ENCODE measurements at regions not wholly inside any gene's neighbourhood (a gene's known extent, or its start where the extent isn't known, plus 50 kb on each side); places are given as distances from the start of the nearest gene placed in this dataset.
"Not testable (repeated sequence)": the region's sequence is repeated elsewhere in the genome, so short reads cannot be mapped to it uniquely, and the experiment has no call there.

DNA sequence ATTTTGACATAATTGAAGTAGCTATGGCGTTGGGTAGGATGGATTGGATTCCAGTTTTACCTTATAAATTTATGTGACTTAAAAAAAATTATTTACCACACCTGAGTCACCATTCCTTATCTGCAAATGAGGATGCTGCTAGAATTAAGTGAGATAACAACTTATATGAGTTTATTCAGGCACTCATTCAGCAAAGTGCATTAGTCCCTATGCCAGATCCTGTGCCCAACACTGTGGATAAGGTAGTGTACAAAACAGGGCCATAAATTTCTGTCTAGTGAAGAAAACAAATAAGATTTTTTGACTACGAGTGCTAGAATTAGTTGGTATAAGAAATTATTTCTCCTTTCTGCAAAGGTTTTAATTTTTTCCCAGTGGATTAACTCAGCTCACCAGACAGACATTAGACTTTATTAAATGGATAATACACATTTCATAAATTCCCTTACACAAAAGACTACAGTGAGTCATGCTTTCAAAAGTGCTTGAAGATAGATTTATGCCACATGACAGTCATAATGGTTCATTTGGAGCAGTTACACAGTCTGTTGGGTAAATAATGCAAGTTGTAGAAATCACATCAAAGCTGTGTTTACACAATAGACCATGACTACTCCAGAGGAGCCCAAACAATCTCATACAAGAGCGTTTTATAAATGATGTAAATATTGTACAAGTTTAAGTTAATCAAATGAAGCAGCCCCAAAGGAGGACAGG is 129.9 kb upstream of the TGFBR2 start:
- no peak for DNase-seq

DNA sequence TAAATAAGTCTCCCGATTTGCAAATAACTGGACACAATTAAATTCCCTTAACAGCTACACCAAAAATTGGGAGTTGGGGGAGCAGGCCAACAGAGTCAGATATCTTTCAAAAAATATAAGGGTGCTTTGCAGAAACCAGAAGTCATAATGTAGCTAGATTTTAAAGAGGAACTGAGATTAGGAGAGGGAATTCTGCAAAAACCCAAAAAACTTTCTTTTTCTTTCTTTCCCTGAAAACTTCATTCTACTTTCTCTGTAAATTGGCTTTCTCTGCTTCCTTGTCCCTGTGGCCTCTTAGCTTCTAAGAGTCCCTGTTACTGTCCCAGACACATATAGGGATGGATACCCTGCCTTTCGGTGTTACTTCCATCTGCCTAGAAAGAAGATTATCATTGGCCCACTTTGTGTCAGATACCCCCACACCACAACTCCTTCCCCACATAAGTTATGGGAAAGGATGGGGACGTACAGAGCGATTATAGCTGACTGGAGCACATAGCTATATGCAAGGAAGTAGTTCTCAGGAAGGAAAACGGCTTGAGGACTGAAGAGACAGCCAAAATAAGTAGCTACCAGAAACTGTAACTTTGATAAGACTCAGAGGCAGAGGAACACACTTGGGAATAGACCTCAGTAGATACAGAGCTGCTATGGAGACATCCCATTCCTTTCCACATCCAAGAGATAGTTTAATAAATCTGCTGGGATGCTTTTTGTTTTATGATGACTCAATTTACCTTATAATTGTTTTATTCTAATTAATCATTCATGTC is 129.1 kb upstream of the TGFBR2 start:
- no peak for DNase-seq

DNA sequence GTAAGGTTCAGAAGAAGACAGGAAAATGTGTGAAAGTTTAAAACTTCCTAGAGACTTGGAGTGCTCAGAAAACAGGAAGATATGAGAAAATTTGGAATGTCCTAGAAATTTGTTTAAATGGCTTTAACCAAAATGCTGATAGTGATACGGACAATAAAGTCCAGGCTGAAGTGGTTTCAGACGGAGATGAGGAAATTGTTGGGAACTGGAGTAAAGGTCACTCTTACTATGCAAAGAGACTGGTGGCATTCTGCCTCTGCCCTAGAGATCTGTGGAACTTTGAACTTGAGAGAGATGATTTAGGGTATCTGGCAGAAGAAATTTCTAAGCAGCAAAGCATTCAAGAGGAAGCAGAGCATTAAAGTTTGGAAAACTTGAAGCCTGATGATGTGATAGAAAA is 126.7 kb upstream of the TGFBR2 start:
- not testable (repeated sequence) for DNase-seq

DNA sequence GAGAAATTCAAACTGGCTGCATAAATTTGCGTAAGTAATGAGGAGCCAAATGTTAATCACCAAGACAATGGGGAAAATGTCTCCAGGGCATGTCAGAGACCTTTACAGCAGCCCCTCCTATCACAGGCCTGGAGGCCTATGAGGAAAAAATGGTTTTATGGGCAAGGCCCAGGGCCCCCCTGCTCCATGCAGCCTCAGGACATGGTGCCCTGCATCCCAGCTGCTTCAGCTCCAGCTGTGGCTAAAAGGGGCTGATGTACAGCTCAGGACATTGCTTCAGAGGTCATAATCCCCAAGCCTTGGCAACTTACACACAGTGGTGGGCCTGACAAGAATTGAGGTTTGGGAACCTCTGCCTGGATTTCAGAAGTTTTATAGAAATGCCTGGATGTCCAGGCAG is 126.2 kb upstream of the TGFBR2 start:
- not testable (repeated sequence) for DNase-seq

DNA sequence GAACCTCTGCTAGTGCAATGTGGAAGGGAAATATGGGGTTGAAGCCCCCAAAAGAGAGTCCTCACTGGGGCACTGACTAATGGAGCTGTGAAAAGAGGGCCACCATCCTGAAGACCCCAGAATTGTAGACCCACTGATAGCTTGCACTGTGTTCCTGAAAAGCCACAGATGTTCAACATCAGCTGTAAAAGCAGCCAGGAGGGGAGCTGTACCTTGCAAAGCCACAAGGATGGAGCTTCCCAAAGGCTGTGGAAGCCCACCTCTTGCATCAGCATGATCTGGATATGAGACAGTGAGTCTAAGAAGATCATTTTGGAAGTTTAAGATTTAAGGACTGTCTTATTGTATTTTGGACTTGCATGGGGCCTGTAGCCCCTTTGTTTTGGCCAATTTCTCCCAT is 125.8 kb upstream of the TGFBR2 start:
- DNase-seq = no peak

DNA sequence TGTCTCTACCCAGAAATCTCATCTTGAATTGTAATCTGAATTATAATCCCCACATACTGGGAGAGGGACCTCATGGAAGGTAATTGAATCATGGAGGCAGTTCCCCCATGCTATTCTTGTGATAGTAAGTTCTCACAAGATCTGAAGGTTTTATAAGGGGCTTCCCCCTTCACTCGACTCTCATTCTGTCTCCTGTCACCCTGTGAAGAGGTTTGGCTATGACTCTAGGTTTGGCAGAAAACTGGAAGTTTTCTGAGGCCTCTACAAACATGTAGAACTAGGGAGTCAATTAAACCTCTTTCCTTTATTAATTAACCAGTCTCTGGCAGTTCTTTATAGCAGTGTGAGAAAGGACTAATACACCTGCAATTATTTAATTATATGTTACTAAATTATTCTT is 125.2 kb upstream of the TGFBR2 start:
- DNase-seq = no peak

DNA sequence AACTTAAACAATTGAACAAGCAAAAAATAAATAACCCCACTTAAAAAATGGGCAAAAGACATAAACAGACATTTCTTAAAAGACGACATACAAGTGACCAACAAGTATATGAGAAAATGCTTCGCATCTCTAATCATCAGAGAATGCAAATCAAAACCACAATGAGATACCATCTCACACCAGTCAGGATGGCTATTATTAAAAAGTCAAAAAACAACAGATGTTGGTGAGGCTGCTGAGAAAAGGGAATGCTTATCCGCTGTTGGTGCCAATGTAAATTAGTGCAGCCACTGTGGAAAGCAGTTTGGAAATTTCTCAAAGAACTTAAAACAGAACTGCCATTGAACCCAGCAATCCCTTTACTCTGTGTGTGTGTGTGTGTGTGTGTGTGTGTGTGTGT is 122.2 kb upstream of the TGFBR2 start:
- not testable (repeated sequence) for DNase-seq

DNA sequence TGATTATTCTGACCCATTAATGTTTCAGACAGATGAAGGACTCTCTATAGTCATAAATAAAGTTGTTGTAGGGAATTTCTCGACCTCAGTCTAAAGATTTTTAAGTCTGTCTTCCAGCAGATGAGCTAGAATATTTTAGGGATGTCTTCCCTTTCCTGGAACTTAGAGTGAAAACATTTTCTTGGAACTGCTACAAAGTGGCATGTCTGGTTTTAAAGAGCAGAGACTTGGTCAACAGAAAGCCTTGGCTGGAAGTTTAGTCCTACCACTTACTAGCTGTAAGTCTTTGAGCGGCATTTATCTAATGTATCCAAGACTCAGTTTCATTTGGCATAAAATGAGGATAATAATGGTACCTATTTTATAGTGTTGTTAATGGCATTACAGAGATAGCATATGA is 120.0 kb upstream of the TGFBR2 start:
- no peak for DNase-seq

DNA sequence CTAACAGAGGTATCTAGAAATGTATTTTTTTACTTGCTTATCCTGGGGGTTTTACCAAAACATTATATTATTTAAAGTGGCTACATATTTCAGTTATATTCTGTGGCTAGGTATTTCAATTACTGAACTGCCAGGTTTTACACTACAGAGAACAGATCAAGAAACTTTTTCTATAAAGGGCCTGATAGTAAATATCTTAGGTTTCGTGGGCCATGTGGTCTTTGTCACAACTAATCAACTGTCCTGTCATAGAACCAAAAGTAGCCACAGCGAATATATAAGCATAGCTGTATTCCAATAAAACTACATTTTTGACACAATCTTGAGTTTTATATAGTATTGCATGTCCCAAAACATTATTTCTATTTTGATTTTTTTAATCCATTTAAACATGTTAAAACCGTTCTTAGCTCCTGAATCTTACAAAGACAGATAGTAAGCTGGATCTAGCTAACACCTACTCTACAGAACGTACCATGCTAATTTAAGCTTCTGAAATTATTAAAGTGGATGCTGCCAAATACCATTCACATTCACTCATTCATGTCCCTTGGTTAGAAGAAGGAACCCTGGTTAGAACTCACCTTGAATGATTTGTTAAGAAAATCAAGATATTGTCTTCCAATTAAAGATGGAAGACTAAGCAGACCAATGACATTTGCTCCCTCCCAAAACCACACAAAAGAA is 118.2 kb upstream of the TGFBR2 start:
- DNase-seq = no peak

DNA sequence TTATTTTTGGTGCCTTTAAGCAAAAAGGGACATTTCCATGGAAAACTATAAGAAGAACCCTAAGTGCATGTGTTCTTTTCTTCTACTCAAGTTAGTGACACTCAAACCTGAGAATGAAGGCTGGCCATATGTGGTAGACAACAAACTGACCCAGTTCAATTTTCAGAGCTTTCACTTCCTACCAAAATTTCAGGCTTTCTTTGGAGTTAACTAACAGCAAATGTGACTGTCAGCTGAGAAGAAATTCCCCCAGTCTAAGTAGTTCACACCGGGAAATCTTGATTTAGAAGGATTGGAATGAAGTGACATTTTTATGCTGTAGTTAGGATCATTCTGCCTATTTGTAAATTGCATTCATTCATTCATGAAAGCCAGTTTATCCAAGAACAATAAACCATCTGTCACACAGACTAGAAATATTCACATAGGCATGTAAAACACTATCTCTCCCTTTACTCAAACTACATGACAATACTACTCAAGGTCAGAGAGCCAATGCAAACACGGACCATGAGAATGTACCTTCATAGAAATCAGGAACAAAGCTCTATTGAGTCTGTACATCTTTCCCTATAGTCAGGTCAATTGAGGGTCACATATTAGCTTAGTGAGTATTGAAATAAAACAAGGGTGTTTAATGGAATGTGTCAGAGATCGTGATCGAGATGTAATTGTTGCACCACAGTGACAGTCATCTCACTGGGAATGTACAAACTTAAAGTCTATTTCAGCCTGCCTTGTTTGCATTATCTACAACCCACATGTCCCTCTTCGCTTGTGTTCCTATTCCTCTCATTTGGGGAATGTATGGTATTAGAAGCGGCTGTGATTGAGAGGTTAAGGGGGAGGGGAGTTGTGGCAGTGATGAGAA is 113.8 kb upstream of the TGFBR2 start:
- DNase-seq = no peak

DNA sequence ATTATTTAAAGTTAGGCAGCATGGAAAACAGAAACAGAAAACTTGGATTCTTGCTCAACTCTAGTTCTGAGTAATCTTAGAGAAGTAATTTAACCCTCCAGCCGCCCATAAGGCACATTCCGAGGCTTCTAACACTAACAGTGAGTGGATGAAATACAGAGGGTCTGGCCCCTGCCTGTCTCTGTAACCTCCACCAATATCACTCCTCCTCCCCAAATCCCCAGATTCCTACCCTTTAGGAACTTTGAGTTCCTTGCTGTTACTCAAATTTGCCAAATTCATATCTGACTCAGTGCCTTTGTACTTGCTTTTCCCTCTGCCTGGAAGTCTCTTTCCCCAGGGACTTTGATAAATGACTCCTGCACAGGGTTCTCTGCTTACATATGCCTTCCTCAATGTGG is 112.5 kb upstream of the TGFBR2 start:
- no peak for DNase-seq

DNA sequence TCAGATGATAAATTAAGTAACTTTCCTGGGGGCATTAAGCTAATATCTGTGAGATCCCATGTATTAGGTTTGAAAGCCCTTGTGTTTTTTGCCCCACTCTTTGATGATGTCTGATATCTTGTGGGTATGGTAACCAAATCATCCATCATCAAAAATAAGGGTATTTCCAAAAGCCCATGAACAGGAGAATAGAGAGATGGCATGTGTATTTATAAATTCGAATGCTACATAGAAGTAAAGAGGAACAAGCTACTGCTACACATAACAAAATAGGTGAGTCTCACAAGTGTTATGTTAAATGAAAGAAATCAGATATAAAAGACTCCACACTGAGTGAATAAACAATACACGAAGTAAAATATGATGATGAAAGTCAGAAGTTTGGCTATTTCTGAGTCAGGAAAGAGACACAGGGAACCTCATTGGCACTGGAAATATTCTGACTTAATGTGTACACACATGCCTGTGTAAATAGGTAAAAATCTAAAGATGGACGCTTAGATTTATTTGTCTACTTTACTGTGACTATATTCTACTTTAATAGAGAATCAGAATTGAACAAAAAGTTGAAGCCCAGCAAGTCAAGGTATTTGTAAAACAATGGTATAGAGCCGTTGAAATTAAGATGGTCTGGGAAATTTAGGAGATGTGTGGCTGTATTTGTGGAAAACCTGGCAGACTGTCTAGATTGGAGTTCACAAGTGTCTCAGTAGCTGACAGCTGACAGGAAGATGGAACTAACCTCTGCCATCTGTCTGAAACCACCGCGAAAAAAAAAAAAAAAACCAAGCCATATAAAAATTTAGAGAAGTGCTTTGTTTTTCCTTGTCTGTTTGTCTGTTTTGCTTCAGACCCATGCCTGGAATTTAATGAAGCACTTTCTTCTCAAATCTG is 111.0 kb upstream of the TGFBR2 start:
- no peak for DNase-seq

DNA sequence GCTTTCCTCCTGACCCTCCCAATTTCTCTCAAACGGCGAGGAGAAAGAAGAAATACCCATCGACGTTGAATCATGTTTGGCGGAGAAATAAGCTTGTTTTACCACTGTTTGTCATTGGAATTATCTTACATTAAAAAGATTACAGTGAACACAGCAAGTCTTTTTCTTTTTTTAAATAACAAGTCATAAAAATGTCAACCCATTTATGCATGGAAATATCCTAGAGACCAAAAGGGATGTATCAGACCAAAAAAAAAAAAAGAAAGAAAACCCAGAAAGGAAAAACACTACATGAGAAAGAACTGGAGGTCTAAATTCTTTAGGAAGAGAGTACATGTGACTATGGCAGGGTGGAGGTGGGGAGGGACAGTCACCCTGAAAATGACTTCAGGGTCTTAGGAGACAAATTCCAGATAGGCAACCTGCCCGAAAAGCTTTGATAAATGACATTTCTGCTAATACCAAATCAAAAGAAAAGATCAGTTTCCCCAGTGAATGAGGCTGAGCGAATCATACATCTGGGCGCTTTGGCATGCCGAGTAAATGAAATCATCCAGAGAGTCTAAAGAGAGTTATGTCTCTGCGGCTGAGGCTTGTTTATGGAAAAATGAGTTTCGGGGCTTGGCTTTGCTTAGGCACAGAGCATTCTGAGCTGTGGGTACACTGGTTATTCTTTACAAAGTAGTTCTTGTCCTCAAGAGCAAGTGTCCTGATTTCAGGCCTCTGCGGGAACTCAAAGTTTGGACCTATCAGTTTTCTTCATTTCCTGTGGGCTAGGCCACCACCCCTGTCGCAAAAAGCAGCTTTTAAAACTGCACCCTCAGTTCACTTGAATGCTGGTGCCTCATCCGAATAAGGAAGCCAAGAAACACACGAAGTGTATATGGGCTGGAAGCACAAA is 110.1 kb upstream of the TGFBR2 start:
- DNase-seq = no peak

DNA sequence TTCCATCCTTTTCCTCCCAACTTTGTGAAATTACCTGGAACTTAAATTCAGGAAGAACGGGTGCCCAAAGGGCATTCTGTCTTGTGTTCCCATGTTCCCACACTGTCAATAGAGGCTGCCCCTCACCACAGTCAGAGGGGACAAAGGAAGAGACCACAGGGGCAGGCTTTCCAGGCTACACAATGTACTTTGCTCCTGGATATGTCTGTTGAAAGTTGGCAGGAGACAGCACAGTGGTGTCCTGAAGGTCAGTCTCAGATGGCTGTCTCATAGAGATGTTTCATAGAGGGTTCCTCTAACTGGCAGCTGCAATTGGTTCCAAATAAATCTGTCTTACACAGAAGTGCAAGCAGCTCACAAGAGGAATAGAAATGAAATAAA is 107.8 kb upstream of the TGFBR2 start:
- DNase-seq = no peak

DNA sequence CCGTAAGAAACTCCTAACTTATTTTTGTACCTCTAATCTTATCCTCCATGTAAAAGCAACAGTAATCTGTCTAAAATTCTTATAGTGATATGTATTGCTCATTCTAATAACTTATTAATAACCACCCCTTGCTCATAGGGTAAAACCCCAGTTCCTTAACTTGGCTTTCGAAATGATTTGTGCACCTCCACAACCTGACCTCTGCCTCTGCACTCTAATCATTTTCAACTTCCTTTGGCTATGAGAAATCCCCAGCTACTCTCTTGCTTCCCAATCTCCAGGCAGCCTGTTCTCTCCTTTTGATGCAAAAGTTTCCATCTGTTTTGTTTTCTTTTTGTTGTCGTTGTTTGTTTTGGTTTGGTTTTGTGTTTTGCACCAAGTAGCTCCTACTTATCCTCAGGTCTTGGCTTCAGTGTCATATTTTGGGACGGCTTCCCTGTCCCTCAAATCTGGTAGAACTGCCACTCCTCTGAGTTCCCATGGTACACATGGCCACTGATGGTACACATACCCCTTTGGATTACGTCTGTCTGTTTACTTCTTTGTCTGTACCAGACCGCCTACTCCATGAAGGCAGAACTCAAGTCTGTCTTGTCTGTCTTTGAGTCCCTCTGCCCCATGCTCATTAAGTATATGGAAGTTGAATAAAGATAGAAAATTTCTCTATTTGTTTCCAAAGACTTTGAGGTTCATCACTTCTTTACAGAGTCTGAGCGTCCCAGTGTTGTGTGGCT is 105.6 kb upstream of the TGFBR2 start:
- no peak for DNase-seq

DNA sequence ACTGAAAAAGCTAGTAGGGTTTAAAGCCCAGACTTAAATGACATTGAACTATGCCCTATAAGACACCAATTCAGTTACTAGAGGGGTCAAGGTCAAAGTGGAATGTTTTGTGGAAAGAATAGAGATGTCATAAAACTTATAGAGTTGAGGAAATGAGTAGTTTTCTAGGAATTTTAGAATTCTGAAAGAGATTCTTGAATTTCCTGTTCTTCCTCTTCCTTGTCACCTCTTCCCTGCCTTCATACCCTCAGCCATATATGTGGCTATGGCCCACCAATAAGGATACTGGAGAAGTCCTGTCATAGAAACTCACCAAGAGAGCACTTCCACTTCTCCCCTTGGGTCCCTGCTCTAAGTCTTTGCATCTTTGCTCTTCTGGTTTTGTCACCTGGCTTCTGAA is 104.9 kb upstream of the TGFBR2 start:
- DNase-seq = no peak

DNA sequence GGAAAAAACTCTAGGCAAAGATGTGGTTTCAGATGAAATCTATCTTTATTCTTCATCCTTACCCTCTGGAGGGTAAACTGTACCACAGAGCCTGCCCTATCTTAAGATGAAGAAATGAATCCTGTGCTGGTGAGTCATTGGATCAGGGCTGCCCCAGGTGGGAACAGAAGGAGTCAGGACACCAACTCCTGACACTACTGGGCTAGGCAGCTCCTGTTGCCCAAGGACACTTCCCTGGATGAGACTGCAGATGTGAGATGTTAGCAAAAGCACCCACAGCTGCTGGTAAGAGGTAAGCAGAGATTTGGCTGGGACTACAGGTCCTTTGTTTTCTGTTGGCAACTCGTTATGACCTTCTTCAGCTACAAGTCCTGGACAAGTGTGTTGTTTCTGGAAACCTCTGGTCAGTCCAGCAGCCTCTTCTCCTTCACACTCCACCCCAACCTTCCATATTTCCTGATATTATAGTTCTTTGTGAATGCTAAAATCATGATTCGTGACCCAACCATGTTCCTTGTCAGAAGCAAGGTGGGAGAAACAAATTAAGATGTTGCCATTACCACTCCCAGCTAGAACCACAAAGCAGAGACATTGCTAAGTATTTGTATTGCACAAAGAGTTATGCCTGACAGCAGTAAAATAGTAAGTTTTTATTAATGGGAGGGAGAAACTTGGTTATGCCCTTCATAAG is 104.2 kb upstream of the TGFBR2 start:
- no peak for DNase-seq

DNA sequence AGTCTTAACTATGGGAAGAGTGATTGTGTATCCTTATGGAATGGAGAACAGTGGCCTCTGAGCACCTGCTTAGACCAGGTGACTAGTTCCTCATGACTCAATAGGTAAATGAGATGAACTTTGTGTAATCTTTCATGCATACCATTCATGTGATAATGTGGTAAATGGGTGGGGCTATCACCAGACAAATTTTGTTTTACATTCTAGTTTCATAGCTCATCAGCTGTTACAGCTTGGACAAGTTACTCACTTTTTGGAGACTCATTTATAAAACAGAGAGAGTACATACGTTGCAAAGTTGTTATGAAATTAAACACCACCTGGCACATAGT is 103.7 kb upstream of the TGFBR2 start:
- DNase-seq = no peak

DNA sequence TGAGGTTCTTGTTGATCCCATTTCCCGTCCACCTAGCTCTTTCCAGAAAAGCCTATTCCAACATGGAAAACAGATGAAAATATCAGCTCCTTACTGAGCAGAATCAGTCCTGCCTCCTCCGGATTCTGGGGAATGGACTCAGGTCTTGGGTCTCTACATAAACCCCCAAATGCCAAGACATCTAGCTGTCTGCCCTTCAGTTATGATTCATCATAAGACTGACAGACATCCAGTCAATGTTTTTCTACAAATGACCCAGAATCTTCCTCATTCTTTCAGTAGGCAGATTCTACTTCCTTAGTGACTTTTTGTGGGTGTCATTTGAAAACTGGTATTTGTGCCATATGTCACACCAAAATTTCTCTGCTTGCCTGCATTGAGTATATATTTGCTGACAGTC is 103.0 kb upstream of the TGFBR2 start:
- no peak for DNase-seq

DNA sequence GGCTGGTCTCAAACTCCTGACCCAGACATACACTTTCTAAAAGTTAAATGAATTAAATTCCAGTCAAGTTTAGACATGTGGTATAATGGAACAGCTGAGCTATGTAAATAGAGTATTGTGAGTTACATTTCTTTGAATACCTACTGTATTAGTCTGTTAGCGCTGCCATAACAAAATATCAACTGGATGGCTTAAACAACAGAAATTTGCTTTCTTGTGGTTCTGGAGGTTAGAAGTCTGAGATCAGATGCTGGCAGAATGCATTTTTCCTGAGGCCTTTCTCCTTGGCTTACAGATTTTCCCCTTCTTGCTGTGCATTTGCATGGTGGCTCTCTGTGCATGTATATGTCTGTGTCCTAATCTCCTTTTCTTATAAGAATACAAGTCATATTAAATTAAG is 101.5 kb upstream of the TGFBR2 start:
- no peak for DNase-seq
